ENCODE measurements at regions not wholly inside any gene's neighbourhood (a gene's known extent, or its start where the extent isn't known, plus 50 kb on each side); places are given as distances from the start of the nearest gene placed in this dataset.

GRCh38 chr3:174640932-174641331 lies 218.2 kb upstream of the NAALADL2 start:
- no peak for DNase-seq (ENCODE audit: low read depth in 2 of 2, low spot score in 1 of 2)

- DNase-seq (ENCODE audit: low read depth in 2 of 2, low spot score in 1 of 2): no peak
These were observed 214.8 kb upstream of the NAALADL2 start for GRCh38 chr3:174644287-174644686.

GRCh38 chr3:174651951-174652350 lies 207.2 kb upstream of the NAALADL2 start:
- no peak for DNase-seq (ENCODE audit: low read depth in 2 of 2, low spot score in 1 of 2)

- DNase-seq (ENCODE audit: low read depth in 2 of 2, low spot score in 1 of 2): no peak
These were observed 199.6 kb upstream of the NAALADL2 start for GRCh38 chr3:174659511-174659910.

GRCh38 chr3:174662653-174663052 lies 196.5 kb upstream of the NAALADL2 start:
- DNase-seq (ENCODE audit: low read depth in 2 of 2, low spot score in 1 of 2): no peak

DNA sequence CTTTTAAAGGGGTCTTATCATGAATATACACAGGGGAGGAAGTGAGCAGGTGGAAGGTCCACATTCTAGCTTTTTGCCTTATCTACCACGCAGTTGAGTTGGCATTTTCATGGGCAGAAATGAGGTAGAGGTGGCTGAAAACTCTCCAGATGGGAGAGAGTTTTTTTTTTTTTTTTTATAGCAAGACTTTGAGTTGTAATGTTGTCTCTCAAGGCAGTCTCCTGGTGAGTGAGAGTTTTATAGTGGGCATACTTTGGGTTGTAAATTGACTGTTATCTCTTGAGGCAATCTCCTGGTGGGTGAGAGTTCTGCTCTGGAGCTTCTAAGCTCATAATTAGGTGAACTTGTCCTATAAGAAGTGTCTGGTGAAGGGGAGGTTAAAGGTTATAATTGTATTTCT lies 191.7 kb upstream of the NAALADL2 start:
- DNase-seq (ENCODE audit: low read depth in 2 of 2, low spot score in 1 of 2): no peak

DNA sequence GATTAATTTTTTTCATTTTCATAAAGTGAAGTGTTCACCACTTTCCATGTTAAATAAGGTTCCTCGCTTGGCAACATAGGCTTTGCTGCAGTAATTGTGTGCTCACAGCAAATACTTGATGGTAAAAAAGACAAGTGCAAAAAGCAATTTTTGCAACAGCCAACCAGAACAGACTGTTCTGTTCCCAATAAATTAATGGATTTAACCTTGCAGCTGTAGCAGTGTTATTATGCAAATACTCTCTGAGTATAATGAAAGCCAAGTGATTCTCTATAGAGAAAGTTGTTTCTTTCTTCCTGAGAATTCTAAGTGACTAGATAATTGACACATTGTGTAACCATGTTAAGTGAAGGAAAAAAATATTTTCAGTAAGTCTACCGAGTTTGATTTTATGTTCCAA lies 183.7 kb upstream of the NAALADL2 start:
- no peak for DNase-seq (ENCODE audit: low read depth in 2 of 2, low spot score in 1 of 2)

DNA sequence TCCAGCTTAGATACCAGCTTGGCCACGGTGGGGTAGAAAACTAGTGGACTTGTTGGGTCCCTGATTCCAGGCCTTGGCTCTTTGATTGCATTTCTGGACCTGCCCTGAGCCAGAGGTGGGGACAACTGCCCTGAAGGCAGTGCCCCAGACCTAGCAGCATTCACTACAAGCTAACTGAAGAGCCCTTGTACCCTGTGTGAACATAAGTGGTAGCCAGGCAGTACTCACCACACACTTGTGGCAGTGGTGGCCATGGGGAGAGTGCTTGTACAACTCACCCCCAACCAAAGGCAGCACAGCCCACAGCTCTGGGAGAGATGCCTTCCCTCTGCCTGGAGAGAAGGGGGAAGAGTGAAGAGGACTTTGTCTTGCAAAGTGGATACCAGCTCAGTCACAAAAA lies 177.3 kb upstream of the NAALADL2 start:
- no peak for DNase-seq (ENCODE audit: low read depth in 2 of 2, low spot score in 1 of 2)

GRCh38 chr3:174685796-174686195 lies 173.3 kb upstream of the NAALADL2 start:
- DNase-seq (ENCODE audit: low read depth in 2 of 2, low spot score in 1 of 2): no peak

- DNase-seq (ENCODE audit: low read depth in 2 of 2, low spot score in 1 of 2): no peak
These were observed 161.8 kb upstream of the NAALADL2 start for GRCh38 chr3:174697310-174697709.

DNA sequence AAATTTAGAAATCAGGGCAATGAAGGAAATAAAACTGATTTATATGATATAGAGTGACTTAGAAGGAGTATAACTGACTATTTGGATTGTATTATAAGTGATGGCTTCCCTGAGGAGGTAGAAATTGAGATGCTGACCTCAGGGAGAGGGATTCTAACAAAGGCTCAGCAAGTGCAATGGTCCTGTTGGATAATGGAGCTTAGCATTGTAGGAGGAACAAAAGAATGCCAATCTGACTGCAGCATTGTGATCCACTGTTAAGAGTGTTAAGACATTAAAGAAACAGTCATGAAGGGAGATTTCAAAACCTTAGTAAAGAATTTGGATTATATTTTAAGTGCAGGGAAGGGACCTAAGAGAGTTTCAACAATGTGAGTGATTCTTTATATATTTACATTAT lies 158.4 kb upstream of the NAALADL2 start:
- no peak for DNase-seq (ENCODE audit: low read depth in 2 of 2, low spot score in 1 of 2)

- DNase-seq (ENCODE audit: low read depth in 2 of 2, low spot score in 1 of 2): no peak
These were observed 148.5 kb upstream of the NAALADL2 start for GRCh38 chr3:174710612-174711011.

DNA sequence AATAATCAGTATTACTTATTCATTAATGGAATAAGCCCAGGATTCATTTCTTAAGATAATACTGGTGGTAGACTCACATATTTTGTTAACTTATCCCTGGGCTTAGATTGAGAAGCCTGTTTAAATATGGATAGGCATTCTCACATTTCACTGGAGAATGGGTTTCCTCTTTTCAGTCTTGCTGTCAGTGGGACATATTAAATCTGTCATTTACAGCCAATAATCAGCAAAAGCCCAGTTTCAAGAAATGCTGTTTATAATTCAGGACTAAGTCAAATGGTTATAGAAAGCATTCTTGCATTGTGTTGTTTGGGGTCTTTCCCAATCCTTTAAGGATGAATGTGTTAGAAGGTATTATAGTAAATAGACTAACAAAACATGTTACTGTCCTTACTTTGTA lies 143.7 kb upstream of the NAALADL2 start:
- no peak for DNase-seq (ENCODE audit: low read depth in 2 of 2, low spot score in 1 of 2)

DNA sequence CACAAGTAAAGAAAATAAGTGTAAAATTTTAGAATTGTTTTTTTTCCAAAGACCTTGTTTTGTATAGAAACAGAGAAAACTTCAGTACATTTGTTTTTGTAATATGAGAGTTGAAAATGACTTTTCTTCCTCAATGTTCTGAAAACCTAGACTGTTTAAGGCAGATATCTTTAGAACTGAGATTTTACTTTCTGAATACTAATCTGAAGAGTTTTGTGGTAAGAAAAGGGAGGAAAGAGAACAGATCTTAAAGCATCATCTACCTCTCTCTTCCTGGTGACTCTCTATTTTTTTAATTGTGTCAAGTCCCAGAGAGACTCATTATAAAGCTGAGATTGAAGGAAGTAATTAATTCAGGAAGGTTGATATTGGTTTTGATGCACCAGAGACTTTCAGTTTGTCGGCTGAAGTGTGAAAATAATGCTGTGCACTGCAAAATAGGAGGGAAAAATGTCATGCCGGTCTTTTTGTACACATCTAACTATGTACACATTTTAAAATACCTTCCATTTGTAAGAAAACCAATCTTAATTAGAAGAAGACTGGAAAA lies 142.1 kb upstream of the NAALADL2 start:
- no peak for DNase-seq (ENCODE audit: low read depth in 2 of 2, low spot score in 1 of 2)

GRCh38 chr3:174720717-174721116 lies 138.4 kb upstream of the NAALADL2 start:
- DNase-seq (ENCODE audit: low read depth in 2 of 2, low spot score in 1 of 2): no peak

DNA sequence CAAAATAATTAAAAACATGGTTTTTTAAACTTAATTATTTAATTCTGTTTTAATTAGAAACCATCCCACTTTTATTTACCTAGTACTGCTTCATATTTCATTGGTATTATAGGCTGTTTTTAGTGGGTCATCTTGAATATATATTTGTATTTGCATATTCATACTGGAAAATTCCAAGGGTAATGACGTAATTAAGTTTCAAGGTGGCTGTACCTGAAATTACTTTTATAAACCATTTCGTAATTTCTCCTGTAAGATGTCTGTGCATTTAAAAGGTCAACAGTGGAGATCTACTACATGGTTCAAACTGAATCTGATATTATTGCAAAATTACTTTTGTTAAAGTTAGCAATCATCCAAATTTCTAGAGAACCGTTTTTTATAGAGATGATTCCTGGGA lies 133.8 kb upstream of the NAALADL2 start:
- DNase-seq (ENCODE audit: low read depth in 2 of 2, low spot score in 1 of 2): no peak

DNA sequence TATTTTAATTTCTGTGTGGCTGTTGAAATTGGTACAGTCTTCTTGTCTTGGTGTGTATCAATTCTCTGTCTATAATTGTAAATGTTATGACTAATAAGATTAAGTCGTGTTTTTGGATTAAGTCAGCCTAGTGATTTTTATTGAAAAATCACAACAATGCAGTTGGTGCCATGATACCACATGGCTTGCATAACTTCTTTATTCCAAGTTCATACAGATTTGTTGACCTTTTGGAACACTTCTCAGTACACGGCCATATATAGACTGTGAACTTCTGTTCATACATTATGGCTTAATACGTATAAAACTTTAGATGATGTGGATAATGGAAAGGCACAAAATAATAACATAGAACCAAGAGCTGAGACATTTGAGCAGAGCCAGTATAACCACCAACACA lies 121.2 kb upstream of the NAALADL2 start:
- DNase-seq (ENCODE audit: low read depth in 2 of 2, low spot score in 1 of 2): no peak

- no peak for DNase-seq (ENCODE audit: low read depth in 2 of 2, low spot score in 1 of 2)
These were observed 110.0 kb upstream of the NAALADL2 start for GRCh38 chr3:174749143-174749542.

- DNase-seq (ENCODE audit: low read depth in 2 of 2, low spot score in 1 of 2): no peak
These were observed 103.0 kb upstream of the NAALADL2 start for GRCh38 chr3:174755833-174756829.

DNA sequence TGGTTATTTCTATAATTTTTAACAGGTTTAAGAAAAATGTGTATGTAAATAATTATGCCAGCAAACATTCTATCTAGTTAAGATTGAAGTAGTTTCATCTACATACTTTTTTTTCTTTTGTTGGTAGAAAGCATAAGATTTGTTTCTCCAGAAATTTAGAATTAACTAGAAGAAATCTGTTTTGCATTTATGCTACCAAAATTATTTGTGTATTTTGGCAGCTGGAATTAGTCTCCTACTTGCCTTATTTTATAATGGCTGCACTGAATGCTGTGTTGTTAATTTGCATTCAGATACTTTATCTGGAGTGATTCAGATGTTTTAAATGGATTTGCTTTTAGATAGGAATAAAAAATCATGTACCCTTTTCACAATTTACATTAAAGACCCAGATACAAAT lies 100.2 kb upstream of the NAALADL2 start:
- DNase-seq (ENCODE audit: low read depth in 2 of 2, low spot score in 1 of 2): no peak

- no peak for DNase-seq (ENCODE audit: low read depth in 2 of 2, low spot score in 1 of 2)
These were observed 91.7 kb upstream of the NAALADL2 start for GRCh38 chr3:174767406-174767805.

- DNase-seq (ENCODE audit: low read depth in 2 of 2, low spot score in 1 of 2): no peak
These were observed 91.2 kb upstream of the NAALADL2 start for GRCh38 chr3:174767853-174768382.
